ENCODE measurements at regions not wholly inside any gene's neighbourhood (a gene's known extent, or its start where the extent isn't known, plus 50 kb on each side); places are given as distances from the start of the nearest gene placed in this dataset.

DNA sequence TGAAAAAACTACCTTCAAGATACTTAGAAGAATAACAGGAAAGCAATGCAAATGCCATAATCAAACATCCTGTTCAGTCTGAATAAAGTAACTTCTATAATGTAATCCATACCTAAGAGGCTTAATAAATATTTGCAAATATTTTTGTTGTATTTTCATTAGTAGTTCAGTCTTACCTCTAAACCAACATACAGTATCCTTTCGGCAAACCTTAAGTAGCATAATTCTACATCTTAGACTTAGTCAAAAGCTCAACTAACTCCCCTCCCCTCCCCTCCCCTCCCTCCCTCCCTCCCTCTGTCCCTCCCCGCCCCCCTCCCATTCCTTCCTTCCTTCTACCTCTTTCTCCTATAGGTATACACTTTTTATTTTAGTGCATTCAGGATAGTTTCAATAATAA lies 1373.2 kb downstream of the SUCLG1 start:
- TF ChIP-seq, protein P1, sequence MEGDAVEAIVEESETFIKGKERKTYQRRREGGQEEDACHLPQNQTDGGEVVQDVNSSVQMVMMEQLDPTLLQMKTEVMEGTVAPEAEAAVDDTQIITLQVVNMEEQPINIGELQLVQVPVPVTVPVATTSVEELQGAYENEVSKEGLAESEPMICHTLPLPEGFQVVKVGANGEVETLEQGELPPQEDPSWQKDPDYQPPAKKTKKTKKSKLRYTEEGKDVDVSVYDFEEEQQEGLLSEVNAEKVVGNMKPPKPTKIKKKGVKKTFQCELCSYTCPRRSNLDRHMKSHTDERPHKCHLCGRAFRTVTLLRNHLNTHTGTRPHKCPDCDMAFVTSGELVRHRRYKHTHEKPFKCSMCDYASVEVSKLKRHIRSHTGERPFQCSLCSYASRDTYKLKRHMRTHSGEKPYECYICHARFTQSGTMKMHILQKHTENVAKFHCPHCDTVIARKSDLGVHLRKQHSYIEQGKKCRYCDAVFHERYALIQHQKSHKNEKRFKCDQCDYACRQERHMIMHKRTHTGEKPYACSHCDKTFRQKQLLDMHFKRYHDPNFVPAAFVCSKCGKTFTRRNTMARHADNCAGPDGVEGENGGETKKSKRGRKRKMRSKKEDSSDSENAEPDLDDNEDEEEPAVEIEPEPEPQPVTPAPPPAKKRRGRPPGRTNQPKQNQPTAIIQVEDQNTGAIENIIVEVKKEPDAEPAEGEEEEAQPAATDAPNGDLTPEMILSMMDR (IDR thresholded peaks at IDR 0.05) = no peak
- no peak for TF ChIP-seq POLR2A (IDR thresholded peaks at IDR 0.05)
